Keratinocyte (primary cell): ENCODE measurements at regions not wholly inside any gene's neighbourhood (a gene's known extent, or its start where the extent isn't known, plus 50 kb on each side); places are given as distances from the start of the nearest gene placed in this dataset.

ENCODE experiments used
- CTCF ChIP-seq, 3 experiments: IDR thresholded peaks in 1 of 3; conservative IDR thresholded peaks in 1 of 3; optimal IDR thresholded peaks in 1 of 3; 2 replicates in 2 of 3; 3 replicates in 1 of 3; pipeline versions ENCODE3 to v1.5.1; 2011; ENCODE audit warnings: low read length in 3 of 3, mild to moderate bottlenecking in 3 of 3, moderate library complexity in 2 of 3, control low read depth in 1 of 3, inconsistent platforms in 1 of 3; ENCODE audit not compliant: insufficient read depth in 2 of 3; ENCODE audit errors: extremely low read depth in 1 of 3
- EZH2 ChIP-seq: IDR thresholded peaks from one replicate; pipeline ENCODE4 v1.6.1; 2012; ENCODE audit warnings: inconsistent platforms, mild to moderate bottlenecking, low read length, moderate library complexity

DNA sequence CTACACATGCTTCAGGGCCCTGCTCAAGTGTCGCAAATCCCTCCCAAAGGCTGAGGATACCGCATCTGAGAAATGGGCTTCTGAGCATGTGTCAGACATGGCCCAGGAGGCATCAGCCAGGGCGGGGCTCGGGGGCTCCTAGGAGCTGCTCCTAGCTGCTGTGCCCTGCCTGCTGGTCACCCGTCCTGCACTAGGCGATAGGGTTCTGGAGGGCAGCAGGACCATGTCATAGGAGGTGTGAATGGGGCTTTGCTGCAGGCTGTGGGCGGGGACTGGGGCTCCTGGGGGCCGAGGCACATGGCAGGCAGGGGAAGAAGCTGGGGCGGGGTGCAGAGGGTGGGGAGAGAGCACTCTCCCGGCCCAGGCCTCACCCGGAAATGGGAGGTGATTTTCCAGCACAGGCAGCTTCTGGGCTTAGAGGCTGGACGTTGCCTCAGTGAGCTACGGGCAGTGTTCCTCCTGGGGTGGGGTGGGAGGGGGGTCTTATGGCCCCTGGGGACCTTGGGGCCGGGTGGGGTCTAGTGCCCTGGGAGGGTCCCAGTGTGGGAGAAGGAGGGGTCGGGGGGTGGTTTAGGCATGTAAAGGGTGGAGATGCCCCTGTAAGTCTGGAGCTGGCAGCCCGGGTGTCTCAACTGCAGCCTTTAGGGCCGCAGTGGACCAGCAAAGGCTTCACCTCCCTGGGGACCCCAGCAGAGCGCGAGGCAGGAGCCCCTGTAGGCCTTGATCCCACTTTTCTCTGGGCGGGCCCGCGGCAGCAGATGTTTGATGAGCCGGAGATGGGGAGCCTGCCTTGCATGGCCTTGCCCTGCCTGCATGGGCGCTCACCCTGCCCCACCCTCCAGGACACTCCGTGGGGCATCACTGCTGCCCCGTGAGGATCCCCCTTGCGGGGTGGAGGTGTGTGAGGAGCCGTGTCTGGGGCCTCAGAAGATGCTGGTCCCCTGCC lies 98.6 kb upstream of the LRPAP1 start:
- TF ChIP-seq CTCF (optimal IDR thresholded peaks at IDR 0.05 in 1 of 3, IDR thresholded peaks at IDR 0.05 in 1 of 3, conservative IDR thresholded peaks at IDR 0.05 in 1 of 3; ENCODE audit: extremely low read depth in 1 of 3, insufficient read depth in 2 of 3, low read length in 3 of 3) (no peak), EZH2 (no peak)
